Breast epithelium (tissue), 4 donors: ENCODE measurements at regions not wholly inside any gene's neighbourhood (a gene's known extent, or its start where the extent isn't known, plus 50 kb on each side); places are given as distances from the start of the nearest gene placed in this dataset.

Source experiments
- DNase-seq, 2 donors: peaks; one replicate each; pipeline ENCODE4 v3.0.0-alpha.2; 2019; ENCODE audit warnings: low spot score in 2 of 2
- H3K27ac ChIP-seq, 2 donors: fragments of 200-600 bp; sonication (generic) in 1 of 2; one replicate each; pipeline ENCODE4 v1.5.1; 2016 to 2019; ENCODE audit warnings: mild to moderate bottlenecking in 1 of 2
- H3K27me3 ChIP-seq, 2 donors: fragments of 200-600 bp; sonication (generic) in 1 of 2; one replicate each; pipeline versions ENCODE4 v1.5.1 to v1.6.0; 2017 to 2019; ENCODE audit warnings: control low read depth in 1 of 2, mild to moderate bottlenecking in 1 of 2
- H3K36me3 ChIP-seq: fragments of 200-600 bp; one replicate; pipeline ENCODE4 v1.5.1; 2019
- H3K4me1 ChIP-seq, 2 donors: fragments of 200-600 bp; sonication (generic); one replicate each; pipeline ENCODE4 v1.5.1; 2016 to 2019; ENCODE audit warnings: control low read depth in 1 of 2
- H3K4me3 ChIP-seq, 3 donors: fragments of 200-600 bp; sonication (generic); 1 replicate in 2 of 3; 2 replicates in 1 of 3; pipeline ENCODE4 v1.5.1; 2016 to 2019; ENCODE audit warnings: mild to moderate bottlenecking in 3 of 3, moderate library complexity in 2 of 3
- H3K9me3 ChIP-seq, 2 donors: fragments of 200-600 bp; sonication (generic) in 1 of 2; one replicate each; pipeline ENCODE4 v1.5.1; 2016 to 2019; ENCODE audit warnings: control low read depth in 1 of 2
- POLR2A ChIP-seq: fragments of 450-650 bp; IDR thresholded peaks from one replicate; pipeline ENCODE4 v1.6.1; 2016; ENCODE audit warnings: antibody characterized with exemption, mild to moderate bottlenecking, moderate library complexity
- POLR2AphosphoS5 ChIP-seq, 3 donors: sonication (generic); formaldehyde crosslinking; IDR thresholded peaks; one replicate each; pipeline ENCODE4 v1.6.1; 2017; ENCODE audit warnings: antibody characterized with exemption in 3 of 3
- intact Hi-C: fragments of 100-400 bp; cut with DNase I; formaldehyde crosslinking; loops from one replicate; pipeline ENCODE4 v1.15.1; 2023; ENCODE audit warnings: low total_unique reads
- TF ChIP-seq, protein P1 (sequence below), 3 donors: fragments of 450-650 bp; IDR thresholded peaks; one replicate each; pipeline ENCODE4 v1.5.1; 2016 to 2017; ENCODE audit warnings: antibody characterized with exemption in 3 of 3, mild to moderate bottlenecking in 3 of 3, moderate library complexity in 3 of 3

DNA sequence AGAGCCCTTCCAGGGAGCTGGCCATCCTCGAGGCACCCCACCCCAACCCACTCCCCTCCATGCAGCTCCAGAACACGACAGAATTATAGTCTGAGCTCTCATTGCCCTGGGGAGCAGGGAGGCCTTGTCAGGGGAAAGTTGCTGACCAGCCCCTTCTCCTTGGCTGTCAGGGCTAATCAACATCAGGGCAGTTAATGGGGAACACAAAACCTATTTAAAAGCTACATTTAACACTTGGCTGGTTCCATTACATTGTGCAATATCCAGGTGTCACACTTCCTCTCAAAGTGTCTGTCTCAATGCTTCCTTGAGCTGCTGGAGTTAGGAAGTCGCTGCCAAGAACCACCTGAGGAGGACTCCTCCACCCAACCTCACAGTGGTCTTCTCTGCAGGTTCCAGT is 111.8 kb upstream of the GRIK3 start:
- Histone ChIP-seq H3K4me1 (no peaks in the 10 kb centered on the region), H3K9me3 (no peaks in the 10 kb centered on the region), H3K27ac (no peak overlapping the region), H3K36me3 (no peaks in the 10 kb centered on the region), H3K4me3 (no peak overlapping the region), H3K27me3 (peaks cover 0 to 3% of the 10 kb centered on the region in 2 donors)
- no peak for TF ChIP-seq POLR2AphosphoS5 (IDR thresholded peaks at IDR 0.05)
- no peak for TF ChIP-seq POLR2A
- TF ChIP-seq, protein P1, sequence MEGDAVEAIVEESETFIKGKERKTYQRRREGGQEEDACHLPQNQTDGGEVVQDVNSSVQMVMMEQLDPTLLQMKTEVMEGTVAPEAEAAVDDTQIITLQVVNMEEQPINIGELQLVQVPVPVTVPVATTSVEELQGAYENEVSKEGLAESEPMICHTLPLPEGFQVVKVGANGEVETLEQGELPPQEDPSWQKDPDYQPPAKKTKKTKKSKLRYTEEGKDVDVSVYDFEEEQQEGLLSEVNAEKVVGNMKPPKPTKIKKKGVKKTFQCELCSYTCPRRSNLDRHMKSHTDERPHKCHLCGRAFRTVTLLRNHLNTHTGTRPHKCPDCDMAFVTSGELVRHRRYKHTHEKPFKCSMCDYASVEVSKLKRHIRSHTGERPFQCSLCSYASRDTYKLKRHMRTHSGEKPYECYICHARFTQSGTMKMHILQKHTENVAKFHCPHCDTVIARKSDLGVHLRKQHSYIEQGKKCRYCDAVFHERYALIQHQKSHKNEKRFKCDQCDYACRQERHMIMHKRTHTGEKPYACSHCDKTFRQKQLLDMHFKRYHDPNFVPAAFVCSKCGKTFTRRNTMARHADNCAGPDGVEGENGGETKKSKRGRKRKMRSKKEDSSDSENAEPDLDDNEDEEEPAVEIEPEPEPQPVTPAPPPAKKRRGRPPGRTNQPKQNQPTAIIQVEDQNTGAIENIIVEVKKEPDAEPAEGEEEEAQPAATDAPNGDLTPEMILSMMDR (IDR thresholded peaks at IDR 0.05), result no peak
- intact Hi-C loops, result no loop called here
- no peak for DNase-seq

DNA sequence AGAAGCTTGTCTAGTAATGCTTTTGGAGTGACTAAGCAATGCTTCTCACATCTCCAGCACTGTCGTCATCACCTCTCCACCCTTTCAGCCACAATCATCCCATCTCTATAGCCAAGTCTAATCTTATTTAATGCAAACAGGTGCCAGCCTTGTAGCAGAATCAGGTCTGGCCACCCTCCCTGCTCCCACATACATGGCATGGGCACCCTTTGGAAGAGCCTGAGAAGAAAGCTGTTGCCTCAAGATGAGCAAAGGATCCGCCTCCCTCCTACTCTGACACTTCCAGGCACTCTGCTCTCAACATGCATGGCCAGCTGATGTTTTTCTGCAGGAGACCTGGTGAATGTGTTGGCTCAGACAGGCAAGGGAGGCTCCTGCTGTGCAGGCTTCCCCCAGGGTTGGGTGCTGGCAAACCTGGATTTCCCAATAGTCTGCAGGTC is 113.1 kb upstream of the GRIK3 start:
- DNase-seq, result no peak
- H3K4me3 ChIP-seq, result no peak overlapping the region
- no peaks in the 10 kb centered on the region for H3K36me3 ChIP-seq
- no peaks in the 10 kb centered on the region for H3K4me1 ChIP-seq
- TF ChIP-seq POLR2AphosphoS5 (IDR thresholded peaks at IDR 0.05) (no peak), POLR2A (no peak)
- TF ChIP-seq, protein P1 (IDR thresholded peaks at IDR 0.05), result no peak
- intact Hi-C loops, result no loop called here
- no peaks in the 10 kb centered on the region for H3K27me3 ChIP-seq
- H3K27ac ChIP-seq, result no peak overlapping the region
- no peaks in the 10 kb centered on the region for H3K9me3 ChIP-seq

DNA sequence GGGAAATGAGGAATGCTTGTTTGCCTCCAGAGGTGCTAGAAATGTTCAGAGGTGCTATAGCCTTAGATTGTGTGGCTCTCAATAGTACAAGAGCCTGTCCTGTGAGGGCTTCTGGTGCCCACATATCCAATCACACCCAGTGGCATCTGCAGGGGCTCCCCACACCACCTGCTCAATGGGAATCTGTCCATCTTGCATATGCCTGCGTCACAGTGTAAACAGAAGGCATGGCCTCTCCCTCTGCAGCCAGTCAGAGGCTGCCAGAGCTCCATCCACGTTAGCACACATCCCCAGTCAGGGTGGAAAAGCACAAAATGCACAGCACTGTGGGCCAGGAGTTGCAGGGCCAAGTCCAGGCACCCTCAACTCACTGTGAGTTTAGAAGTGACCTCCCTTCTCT is 113.6 kb upstream of the GRIK3 start:
- Histone ChIP-seq H3K27ac (no peak overlapping the region), H3K4me1 (no peaks in the 10 kb centered on the region), H3K36me3 (no peaks in the 10 kb centered on the region), H3K9me3 (no peaks in the 10 kb centered on the region), H3K4me3 (no peak overlapping the region), H3K27me3 (no peaks in the 10 kb centered on the region)
- intact Hi-C loops, result no loop called here
- no peak for DNase-seq
- TF ChIP-seq POLR2A, result no peak
- TF ChIP-seq, protein P1 (IDR thresholded peaks at IDR 0.05), result no peak
- no peak for TF ChIP-seq POLR2AphosphoS5 (IDR thresholded peaks at IDR 0.05)

DNA sequence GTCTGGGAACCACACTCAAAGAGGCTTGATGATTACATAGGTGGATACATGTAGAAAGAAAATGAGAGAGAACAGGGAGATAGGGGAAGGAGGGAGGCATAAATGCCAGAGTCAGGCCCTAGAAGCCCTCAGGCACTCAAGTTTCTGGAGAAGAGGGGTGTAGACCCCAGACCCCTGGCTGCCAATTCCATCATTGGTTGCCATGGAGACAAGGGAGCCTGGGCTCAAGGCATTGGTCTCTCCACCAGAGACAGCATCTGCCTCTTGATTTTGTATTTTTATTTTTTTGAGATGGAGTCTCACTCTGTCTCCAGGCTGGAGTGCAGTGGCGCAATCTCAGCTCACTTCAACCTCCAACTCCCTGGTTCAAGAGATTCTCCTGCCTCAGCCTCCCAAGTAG is 114.3 kb upstream of the GRIK3 start:
- TF ChIP-seq POLR2AphosphoS5 (IDR thresholded peaks at IDR 0.05) (no peak), POLR2A (no peak)
- TF ChIP-seq, protein P1 (IDR thresholded peaks at IDR 0.05), result no peak
- H3K27ac ChIP-seq, result no peak overlapping the region
- DNase-seq, result no peak
- H3K4me3 ChIP-seq, result no peak overlapping the region
- intact Hi-C loops, result no loop called here
- H3K27me3 ChIP-seq, result no peaks in the 10 kb centered on the region
- H3K9me3 ChIP-seq, result no peaks in the 10 kb centered on the region
- no peaks in the 10 kb centered on the region for H3K36me3 ChIP-seq
- H3K4me1 ChIP-seq, result no peaks in the 10 kb centered on the region

DNA sequence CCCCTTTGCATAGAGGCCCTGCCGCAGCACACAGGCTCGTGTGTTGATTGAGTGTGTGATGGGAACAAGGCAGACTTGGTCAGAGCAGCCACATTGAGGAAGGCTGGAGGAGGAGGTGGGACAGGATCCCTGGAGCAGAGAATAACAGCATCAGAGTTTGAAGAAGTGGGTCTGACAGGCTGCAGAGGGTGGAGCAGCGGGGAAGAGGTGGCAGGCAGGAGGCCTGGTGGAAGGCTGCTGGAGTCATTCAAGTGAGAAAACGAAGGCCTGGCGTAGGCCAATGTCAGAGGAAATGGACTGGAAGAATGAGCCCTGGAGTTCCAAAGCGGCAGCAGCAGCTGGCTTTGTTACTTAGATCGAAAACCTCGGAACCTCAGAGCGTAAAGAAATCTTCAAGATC is 115.0 kb upstream of the GRIK3 start:
- intact Hi-C loops, result no loop called here
- no peaks in the 10 kb centered on the region for H3K27me3 ChIP-seq
- DNase-seq, result no peak
- TF ChIP-seq, protein P1 (IDR thresholded peaks at IDR 0.05), result no peak
- no peak for TF ChIP-seq POLR2AphosphoS5 (IDR thresholded peaks at IDR 0.05)
- TF ChIP-seq POLR2A, result no peak
- no peaks in the 10 kb centered on the region for H3K9me3 ChIP-seq
- no peaks in the 10 kb centered on the region for H3K36me3 ChIP-seq
- H3K4me1 ChIP-seq, result no peaks in the 10 kb centered on the region
- H3K27ac ChIP-seq, result no peak overlapping the region
- H3K4me3 ChIP-seq, result no peak overlapping the region
